CMK (cell line): ENCODE measurements at regions not wholly inside any gene's neighbourhood (a gene's known extent, or its start where the extent isn't known, plus 50 kb on each side); places are given as distances from the start of the nearest gene placed in this dataset.

ENCODE experiments used
- DNase-seq: peaks from one replicate; pipeline ENCODE4 v3.0.0-alpha.2; 2010; ENCODE audit warnings: low read depth

- DNase-seq, result no peak
These were observed 634.6 kb upstream of the ARGLU1 start for GRCh38 chr13:107202371-107203023.

DNA sequence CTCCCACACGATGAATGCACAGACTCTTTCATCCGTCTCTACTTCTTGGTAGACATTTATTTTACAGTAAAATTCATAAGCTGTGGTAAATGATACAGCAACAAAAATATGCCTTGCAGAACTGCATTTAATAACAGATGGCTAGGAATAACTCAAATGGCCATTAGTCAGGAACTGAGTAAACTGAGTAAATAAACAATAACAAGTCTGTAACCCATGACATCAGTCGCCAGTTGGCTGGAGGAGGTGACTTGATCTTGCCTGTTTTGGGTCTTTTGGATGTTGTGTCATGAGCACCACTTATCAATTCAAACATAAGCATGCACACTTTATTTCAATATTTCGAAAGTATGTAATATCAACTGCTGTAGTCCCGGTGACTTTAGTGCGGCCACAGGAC lies 632.6 kb upstream of the ARGLU1 start:
- no peak for DNase-seq

GRCh38 chr13:107192289-107192688 lies 624.4 kb upstream of the ARGLU1 start:
- no peak for DNase-seq

DNA sequence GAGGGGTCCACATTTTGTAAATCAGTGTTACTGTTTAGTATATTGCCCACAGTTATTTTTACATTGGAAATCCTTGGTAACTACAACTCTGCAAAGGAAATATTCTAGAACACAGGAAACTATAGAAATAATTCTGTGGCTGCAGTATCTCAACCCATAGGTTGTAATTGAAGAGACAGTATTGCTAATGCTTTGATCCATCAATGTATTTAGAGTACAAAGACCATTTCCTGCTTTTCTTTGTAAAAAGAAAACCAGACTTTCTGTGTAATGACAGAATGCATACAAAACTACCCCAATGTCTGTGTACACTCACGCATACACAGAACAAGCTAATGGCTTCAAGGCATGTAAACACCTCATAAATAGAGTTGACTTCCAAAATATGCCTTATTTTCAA lies 622.1 kb upstream of the ARGLU1 start:
- DNase-seq, result no peak

GRCh38 chr13:107185889-107186288 lies 618.0 kb upstream of the ARGLU1 start:
- DNase-seq, result no peak

DNA sequence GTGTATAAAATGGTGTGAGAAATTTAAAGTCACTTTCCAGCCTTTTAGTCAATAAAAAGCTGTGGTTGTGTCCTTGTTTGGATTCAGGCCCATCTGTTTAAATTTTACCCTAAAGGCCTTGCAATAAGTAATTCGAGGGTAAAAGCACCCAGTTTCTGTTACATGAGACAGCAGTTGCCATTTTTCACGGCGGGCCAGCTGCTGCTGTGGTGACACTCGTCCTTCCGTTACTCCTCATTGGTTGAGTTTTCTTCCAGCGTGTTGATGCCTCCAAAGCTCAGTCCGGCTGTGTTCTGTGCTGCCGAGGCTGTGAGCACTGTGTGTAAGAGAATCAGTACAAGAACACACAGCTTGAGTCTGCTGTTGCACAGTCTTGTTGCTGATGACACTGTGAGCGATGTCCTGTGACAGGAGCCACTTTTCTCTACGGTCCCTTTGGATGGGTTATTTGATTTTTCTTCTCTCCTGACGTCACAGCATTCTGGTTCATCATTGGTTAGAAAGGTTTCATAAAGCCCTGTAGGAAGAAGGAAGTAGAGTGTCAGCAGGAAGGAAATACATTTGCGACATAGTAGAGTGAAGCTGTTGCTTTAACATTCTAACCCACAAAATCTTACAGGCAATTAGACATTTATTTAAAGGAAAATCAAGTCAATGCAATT lies 602.5 kb upstream of the ARGLU1 start:
- no peak for DNase-seq

- DNase-seq, result no peak
These were observed 589.3 kb upstream of the ARGLU1 start for GRCh38 chr13:107157271-107157670.

GRCh38 chr13:107144432-107144831 lies 576.5 kb upstream of the ARGLU1 start:
- no peak for DNase-seq

GRCh38 chr13:107141767-107142166 lies 573.8 kb upstream of the ARGLU1 start:
- DNase-seq, result no peak

DNA sequence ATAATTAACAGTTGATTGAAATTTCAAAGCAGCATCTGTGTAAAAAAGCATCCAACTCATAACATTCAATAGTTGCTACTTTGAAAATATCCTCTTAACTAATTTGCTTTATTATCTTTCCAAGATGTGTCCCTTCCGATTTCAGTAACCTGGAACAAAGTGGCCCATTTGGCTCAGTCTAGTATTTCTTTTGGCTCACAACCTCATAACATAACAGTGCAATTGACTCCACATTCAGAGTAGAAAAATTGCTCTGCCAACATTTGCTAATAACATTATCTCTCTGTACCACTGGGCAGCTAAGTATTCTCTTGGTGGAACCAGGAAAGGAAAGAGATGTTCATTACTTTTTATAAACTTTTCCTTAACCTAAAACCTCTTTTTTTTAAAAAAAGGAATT lies 571.1 kb upstream of the ARGLU1 start:
- DNase-seq, result no peak

DNA sequence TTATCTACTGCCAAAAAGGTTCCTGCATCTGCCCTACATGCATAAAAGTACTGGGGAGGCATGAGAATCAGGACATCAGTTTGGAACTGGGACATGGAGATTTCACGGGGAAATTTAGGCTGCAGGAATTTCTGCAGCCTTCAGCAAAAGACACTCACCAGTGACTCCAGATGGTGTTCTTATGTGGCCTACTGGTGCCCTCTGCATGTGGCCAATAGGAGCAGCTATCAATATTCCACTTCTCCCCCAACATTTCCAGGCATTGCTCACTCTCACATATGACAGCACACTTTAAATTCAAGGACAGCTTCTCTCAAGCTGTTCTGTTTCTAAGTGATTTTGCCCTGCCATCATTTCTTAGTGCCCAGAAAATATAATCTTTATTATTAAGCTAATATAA lies 570.5 kb upstream of the ARGLU1 start:
- DNase-seq, result no peak

GRCh38 chr13:107133950-107134349 lies 566.0 kb upstream of the ARGLU1 start:
- DNase-seq, result no peak

DNA sequence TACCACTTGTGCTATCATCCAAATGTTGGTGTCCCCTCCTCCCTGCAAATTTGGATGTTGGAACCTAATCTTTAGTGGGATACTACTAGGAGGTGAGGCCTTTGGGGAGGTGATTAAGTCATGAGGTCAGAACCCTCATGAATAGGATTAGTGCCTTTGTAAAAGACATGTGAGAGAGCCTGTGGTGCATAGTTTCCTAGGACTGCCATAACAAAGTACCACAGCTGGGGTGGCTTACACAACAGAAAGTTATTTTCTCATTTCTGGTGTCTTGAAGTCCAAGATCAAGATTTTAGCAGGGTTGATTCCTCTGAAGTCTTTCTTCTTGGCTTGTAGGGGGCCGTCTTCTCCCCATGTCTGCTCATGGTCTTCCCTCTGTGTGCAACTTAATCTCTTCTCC lies 562.6 kb upstream of the ARGLU1 start:
- DNase-seq, result no peak

- DNase-seq, result no peak
These were observed 556.8 kb upstream of the ARGLU1 start for GRCh38 chr13:107124730-107125129.

GRCh38 chr13:107124129-107124718 lies 556.3 kb upstream of the ARGLU1 start:
- DNase-seq, result no peak

GRCh38 chr13:107121793-107122192 lies 553.9 kb upstream of the ARGLU1 start:
- DNase-seq, result no peak

- no peak for DNase-seq
These were observed 552.3 kb upstream of the ARGLU1 start for GRCh38 chr13:107119989-107120881.

DNA sequence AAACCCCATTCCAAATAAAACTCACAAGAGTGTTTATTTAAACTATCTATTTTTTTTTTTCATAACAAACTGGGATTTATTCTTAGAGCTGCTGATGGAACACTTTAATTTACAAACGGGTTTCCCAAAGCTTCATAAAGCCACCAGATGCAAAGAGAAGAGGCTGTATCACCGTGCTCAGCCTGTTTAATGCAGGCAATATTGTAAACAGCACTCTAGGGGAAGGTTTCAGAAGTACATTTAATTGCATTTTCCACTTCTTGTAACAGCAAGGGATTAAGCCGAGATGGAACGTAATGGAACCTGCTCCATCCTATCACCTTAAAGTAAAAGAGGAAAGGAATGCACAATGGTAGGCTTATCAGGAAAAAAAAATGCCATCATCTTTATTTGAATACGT lies 550.6 kb upstream of the ARGLU1 start:
- no peak for DNase-seq

GRCh38 chr13:107117327-107118012 lies 549.5 kb upstream of the ARGLU1 start:
- DNase-seq, result no peak

DNA sequence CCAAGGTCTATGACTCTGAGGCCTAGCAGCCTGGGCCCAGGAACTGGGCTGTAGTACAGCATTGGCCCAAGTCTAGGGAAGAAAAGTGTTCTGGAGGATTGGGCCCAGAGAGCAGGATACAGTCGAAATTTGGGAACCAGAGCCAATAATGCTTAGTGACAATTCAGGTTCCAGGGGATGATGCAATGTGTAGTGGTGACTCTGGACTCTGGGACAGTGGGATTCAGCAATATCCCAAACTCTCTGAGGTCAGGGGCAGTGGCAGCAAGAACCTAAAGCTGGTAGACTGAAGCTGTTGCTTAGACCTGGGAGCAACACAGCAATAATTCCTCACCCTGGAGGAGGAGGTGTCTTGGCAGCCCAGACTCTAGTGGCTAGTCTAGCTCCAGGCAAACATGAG lies 545.5 kb upstream of the ARGLU1 start:
- no peak for DNase-seq

DNA sequence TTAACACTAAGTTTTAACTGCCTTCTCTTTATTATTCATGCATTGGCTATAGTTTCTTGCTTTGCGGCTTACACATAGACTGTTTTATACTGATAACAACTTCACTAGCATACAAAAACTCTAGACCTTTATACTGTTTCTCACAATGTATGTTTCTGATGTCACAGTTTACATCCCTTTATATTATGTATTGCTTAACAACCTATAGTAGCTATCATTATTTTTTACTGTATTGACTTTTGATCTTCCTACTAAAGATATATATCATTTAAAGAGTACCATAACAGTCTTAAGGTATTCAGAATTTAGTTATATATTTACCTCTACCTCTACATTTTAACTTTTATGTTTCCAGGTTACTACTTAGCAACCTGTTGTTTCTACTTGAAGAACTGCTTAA lies 543.3 kb upstream of the ARGLU1 start:
- no peak for DNase-seq

- no peak for DNase-seq
These were observed 536.7 kb upstream of the ARGLU1 start for GRCh38 chr13:107104631-107105030.
